HG02763 (cell line): ENCODE measurements at regions not wholly inside any gene's neighbourhood (a gene's known extent, or its start where the extent isn't known, plus 50 kb on each side); places are given as distances from the start of the nearest gene placed in this dataset.
"Not testable (repeated sequence)": the region's sequence is repeated elsewhere in the genome, so short reads cannot be mapped to it uniquely, and the experiment has no call there.

ENCODE experiments used
- ATAC-seq: cut with Tn5 transposase; IDR thresholded peaks from one replicate; pipeline ENCODE4 v1.9.1; 2021; ENCODE audit warnings: mild to moderate bottlenecking, moderate library complexity; ENCODE audit not compliant: unreplicated experiment

GRCh38 chr1:228937851-228938536 lies 202.7 kb downstream of the RHOU start:
- no peak for ATAC-seq

DNA sequence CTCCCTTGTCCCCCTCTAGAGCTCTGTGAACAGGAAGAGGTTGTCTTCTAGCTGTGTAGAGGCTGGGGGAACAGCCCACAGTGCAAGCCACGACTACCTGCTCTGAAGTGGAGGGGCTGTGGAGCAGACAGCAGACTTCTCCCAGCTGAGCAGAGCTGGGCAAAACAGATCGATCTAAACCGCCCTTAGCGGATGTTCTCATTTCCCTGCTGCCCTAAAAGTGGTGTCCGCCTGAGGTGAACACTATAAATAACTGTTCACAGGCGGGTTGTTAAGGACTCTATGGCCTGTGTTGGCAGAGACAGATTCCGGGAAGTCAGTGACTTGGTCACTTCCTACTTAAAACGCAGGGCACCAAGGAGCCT lies 203.2 kb downstream of the RHOU start:
- no peak for ATAC-seq

DNA sequence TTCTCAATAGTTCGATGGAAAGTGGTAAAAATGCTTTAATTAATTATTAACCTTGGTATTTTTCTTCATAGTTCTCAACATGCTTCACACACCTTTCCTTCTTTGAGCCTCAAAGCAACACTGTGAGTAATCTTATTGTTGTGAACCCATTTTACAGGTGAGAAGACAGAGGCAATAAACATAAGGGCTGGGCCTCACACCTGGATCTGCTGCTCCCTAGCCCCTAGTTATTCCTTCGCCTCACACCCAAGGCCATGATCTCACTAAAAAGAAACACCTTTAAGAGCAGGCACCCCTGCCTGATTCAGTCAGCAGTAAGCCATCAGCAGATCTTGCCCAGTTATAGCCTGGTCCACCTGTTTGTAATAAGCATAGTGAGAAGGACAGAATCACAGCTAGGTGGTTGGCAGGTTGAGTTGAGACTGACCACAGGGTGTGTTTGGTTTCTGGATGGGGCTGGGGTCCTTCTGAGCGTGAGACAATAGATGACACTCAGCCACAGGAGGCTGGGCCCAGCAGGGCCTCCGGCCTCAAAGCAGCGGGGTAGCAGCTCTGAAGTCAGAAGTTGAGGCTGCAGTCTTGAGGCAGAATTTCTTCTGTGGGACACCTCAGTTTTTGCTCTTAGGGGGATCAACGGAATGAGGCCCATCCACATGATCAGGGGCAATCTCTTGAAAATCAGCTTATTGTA lies 203.9 kb downstream of the RHOU start:
- ATAC-seq: no peak

DNA sequence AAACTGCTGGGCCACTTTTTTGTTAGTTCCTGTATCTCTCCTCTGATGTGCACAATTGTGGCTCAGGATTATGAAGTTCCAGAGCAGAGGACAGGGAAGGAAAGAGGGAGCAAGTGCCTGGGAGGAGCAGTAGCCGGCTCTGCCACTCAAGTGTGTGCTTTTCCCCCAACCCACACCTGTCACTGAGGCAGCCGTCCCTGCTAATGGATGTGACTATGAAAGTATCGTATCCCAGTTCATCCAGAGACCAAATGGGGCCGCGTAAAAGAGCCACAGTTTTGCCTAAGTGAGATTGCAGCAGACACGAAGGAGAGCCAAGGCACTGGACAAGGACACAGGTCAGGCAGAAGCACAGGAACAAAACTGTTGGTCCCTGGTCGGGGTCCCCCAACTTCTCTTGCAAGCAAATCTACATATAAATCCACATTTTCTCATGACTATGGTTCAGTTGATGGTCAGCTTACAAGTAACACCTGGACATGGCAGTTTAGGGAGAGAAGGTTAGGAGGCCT lies 204.7 kb downstream of the RHOU start:
- ATAC-seq: no peak

GRCh38 chr1:228940526-228940925 lies 205.2 kb downstream of the RHOU start:
- ATAC-seq: no peak

DNA sequence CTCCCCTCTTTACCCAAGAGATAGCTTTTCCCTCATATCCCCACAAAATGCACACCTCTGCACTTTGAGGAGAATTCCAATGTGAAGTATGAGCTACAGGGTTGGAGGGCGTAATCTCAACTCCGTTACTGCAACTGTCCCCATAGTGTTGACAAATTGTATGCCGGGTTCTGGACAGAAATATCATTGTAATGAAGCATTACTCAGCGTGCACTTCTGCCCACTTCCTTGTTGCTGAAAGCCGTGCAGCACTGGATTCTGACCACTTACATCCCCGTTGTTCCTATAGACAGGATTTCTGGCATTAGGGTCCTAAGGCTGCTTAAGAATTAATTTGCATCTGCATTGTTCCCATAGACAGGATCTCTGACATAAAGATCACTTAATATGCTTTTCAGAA lies 205.6 kb downstream of the RHOU start:
- no peak for ATAC-seq

DNA sequence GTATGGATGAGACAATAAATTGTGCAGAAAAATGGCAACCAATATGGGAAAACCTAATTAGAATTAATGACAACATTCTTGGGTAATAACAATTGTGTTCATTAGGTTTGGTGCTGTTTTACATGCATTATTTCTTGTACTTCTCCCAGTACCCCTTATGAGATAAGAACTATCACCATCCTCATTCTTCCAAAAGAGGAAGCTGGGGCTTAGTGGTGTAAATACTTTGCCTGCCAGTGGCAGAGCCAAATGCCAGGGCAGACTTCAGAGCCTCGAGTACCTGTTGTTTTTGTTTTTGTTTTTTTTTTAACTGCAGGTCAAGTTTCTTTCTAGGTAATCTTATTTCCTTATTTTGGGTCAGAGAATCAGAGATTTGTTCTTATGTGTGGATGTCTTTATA lies 206.4 kb downstream of the RHOU start:
- no peak for ATAC-seq

DNA sequence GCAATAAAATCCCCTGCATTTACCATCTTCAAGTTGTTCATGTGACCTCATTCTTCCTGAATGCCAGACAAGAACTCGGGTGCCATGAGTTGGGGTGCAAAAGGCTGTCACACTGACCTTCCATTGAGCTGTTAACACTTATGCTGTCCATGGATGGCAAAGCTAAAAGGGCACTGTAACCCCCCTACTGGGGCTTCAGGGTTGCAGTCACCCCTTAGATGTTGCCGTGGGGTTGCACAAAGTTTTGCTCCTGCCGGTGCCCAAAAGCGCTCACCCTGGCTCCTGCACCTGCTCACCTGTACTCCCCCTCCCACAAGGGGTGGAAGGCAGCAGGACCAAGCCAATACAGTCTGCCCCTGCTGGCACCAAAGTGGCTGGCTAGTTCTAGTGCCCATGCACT lies 208.2 kb downstream of the RHOU start:
- ATAC-seq: no peak

DNA sequence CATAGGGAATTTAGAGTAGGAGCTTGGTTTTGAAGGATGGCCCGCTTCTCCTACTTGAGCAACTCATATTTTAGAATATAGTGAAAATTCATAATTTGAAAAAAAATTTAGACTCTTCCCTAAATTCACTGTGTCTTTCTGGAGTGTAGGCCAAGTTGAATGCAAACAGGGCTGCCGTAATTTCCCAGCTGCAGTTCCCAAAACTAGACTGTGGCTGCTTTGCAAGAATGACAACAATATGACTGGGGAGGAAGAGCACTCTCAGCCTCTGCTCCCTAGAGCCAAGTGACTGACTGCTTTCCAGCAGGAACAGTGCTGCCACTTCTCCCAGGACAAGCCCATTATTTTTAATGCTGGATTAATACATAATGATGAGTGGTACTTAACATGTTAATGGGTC lies 209.0 kb downstream of the RHOU start:
- no peak for ATAC-seq

DNA sequence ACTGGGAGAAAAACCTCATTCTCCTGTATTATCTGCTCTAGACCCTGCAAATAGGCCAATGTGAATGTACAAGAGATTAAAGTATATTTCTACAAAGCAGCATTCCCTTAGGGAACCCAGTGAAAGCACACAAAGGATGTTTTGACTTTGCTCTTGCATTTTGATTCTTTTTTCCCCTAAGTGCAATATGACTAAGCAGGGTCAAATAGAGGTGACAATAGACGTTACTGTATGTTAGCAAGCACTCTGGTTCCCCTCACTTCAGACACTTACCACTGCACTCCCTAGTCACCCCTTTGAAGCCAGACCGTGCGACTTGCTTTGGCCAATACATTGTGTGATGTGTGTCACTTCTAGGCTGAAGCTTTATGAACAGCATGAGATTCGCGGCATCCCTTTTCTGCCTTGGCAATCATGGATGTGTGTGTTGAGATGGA lies 209.7 kb downstream of the RHOU start:
- ATAC-seq: no peak

GRCh38 chr1:228945885-228946284 lies 210.6 kb downstream of the RHOU start:
- no peak for ATAC-seq

GRCh38 chr1:228949617-228950016 lies 214.3 kb downstream of the RHOU start:
- not testable (repeated sequence) for ATAC-seq

GRCh38 chr1:228953207-228953606 lies 217.9 kb downstream of the RHOU start:
- no peak for ATAC-seq

DNA sequence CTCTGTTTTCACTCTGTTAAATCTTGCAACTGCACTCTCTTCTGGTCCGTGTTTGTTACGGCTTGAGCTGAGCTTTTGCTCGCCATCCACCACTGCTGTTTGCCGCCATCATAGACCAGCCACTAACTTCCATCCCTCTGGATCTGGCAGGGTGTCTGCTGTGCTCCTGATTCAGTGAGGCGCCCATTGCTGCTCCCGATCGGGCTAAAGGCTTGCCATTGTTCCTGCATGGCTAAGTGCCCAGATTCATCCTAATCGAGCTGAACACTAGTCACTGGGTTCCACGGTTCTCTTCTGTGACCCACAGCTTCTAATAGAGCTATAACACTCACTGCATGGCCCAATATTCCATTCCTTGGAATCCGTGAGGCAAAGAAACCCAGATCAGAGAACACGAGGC lies 218.5 kb downstream of the RHOU start:
- not testable (repeated sequence) for ATAC-seq

- ATAC-seq: no peak
Measured at GRCh38 chr1:228955691-228956090, 220.4 kb downstream of the RHOU start.

GRCh38 chr1:228956864-228957263 lies 221.6 kb downstream of the RHOU start:
- no peak for ATAC-seq

- ATAC-seq: no peak
Measured at GRCh38 chr1:228957535-228957934, 222.3 kb downstream of the RHOU start.

- no peak for ATAC-seq
Measured at GRCh38 chr1:228958121-228958520, 222.8 kb downstream of the RHOU start.

GRCh38 chr1:228958741-228959140 lies 223.5 kb downstream of the RHOU start:
- no peak for ATAC-seq

DNA sequence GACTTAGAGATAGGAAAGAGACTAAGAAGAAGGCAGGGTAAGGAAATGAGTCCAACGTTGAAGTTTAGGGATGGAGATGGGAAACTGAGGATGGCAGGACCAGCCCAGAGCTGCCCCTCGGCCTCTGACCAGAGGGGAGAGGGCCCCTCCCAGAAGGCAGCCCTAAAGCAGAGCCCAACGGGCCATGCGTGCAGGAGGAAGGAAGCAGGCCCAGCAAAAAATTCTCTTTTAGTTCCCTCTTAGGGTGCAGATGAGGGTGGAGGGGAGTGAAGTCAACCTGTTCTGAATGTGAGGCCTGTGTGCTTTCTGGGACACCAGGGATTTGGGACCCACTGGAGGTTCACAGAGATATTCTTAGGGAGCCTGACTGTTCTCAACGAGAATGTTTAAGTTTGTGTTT lies 225.4 kb downstream of the RHOU start:
- no peak for ATAC-seq

DNA sequence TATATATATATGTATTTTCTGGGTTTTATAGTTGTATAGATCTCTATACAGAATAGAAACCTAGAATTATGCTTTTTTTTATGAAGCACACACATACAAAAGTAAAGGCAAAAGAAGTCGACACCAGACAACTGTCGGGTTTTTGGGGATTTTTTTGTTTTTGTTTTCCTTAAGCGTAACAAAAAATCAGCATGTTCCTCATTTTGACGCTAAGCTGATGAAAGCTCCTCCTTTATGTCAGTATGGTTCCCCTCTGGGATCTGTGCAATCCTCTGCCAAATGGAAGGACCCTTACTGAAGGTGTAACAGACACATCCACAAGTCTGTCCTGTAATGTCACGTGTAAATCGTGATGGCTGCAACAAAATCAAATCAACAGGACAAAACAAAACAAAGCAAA lies 226.2 kb downstream of the RHOU start:
- no peak for ATAC-seq

- no peak for ATAC-seq
Measured at GRCh38 chr1:228963795-228964177, 228.5 kb downstream of the RHOU start.
